H1 (cell line): ENCODE measurements at regions not wholly inside any gene's neighbourhood (a gene's known extent, or its start where the extent isn't known, plus 50 kb on each side); places are given as distances from the start of the nearest gene placed in this dataset.

ENCODE experiments used
- CTCF ChIA-PET: fragments of 300-600 bp; sonication (Branson Sonifier 250); formaldehyde crosslinking; loops from one replicate; lab custom pipeline; 2021; ENCODE audit not compliant: partially characterized antibody; lab: Charles Lee
- POLR2A ChIA-PET: fragments of 300-600 bp; sonication (Branson Sonifier 250); formaldehyde crosslinking; loops from one replicate; lab custom pipeline; 2021; ENCODE audit warnings: inconsistent platforms; ENCODE audit not compliant: partially characterized antibody; lab: Charles Lee
- DNase-seq, 2 experiments: peaks; one replicate each; pipeline versions ENCODE4 v3.0.0 to v3.0.0-alpha.2; 2010 to 2022; ENCODE audit warnings: low spot score in 2 of 2, low read depth in 1 of 2, mixed read lengths in 1 of 2
- FAIRE-seq: peaks from 2 replicates; lab custom pipeline; 2011; peaks lifted over from hg19 to GRCh38; lab: Jason Lieb, UNC
- H2AFZ ChIP-seq: 2 replicates; pipeline ENCODE4 v1.8.1; 2012; ENCODE audit warnings: low read length, inconsistent platforms
- H2AK5ac ChIP-seq: 2 replicates; pipeline ENCODE4 v1.6.1; 2013; ENCODE audit warnings: low read depth, low read length
- H2BK120ac ChIP-seq: replicated peaks from 2 replicates; pipeline ENCODE3; 2013; ENCODE audit warnings: low read depth, low read length, inconsistent platforms
- H2BK12ac ChIP-seq: 2 replicates; pipeline ENCODE4 v1.6.1; 2013; ENCODE audit warnings: low read depth, low read length
- H2BK15ac ChIP-seq: 2 replicates; pipeline ENCODE4 v1.6.1; 2013; ENCODE audit warnings: low read length
- H2BK20ac ChIP-seq: 2 replicates; pipeline ENCODE4 v1.6.1; 2013; ENCODE audit warnings: low read length
- H2BK5ac ChIP-seq: 2 replicates; pipeline ENCODE4 v1.6.1; 2013; ENCODE audit warnings: low read depth, low read length
- H3K14ac ChIP-seq: 2 replicates; pipeline ENCODE4 v1.6.1; 2013; ENCODE audit warnings: inconsistent platforms; ENCODE audit not compliant: insufficient read length
- H3K18ac ChIP-seq: 2 replicates; pipeline ENCODE4 v1.6.1; 2013; ENCODE audit warnings: low read length; ENCODE audit errors: extremely low read depth
- H3K23ac ChIP-seq: 2 replicates; pipeline ENCODE4 v1.6.1; 2013; ENCODE audit warnings: inconsistent platforms; ENCODE audit not compliant: insufficient read length
- H3K23me2 ChIP-seq: 2 replicates; pipeline ENCODE4 v1.6.1; 2013; ENCODE audit warnings: low read depth, low read length
- H3K27ac ChIP-seq: 2 replicates; pipeline ENCODE4 v1.6.1; 2011; ENCODE audit warnings: low read depth, low read length, inconsistent platforms
- H3K27me3 ChIP-seq, 4 experiments: replicated peaks in 1 of 4; 1 replicate in 1 of 4; 2 replicates in 3 of 4; pipeline versions ENCODE4 v1.6.1 to v1.8.1; 2011 to 2013; ENCODE audit warnings: low read length in 3 of 4, mild to moderate bottlenecking in 3 of 4, inconsistent platforms in 2 of 4, mixed read lengths in 2 of 4, moderate library complexity in 1 of 4; ENCODE audit not compliant: control insufficient read depth in 3 of 4, insufficient read depth in 3 of 4; ENCODE audit errors: extremely low read depth in 1 of 4
- H3K36me3 ChIP-seq, 4 experiments: 2 replicates each; pipeline versions ENCODE4 v1.6.1 to v1.8.1; 2011 to 2013; ENCODE audit warnings: mild to moderate bottlenecking in 4 of 4, low read length in 3 of 4, moderate library complexity in 2 of 4, control low read depth in 1 of 4, inconsistent platforms in 1 of 4; ENCODE audit not compliant: insufficient read depth in 4 of 4, control insufficient read depth in 2 of 4
- H3K4ac ChIP-seq: replicated peaks from 2 replicates; pipeline ENCODE3; 2013; ENCODE audit warnings: low read length, low read depth, mixed read lengths, inconsistent platforms; ENCODE audit not compliant: insufficient read length
- H3K4me1 ChIP-seq, 4 experiments: replicated peaks in 1 of 4; 1 replicate in 1 of 4; 2 replicates in 3 of 4; pipeline versions ENCODE4 v1.6.1 to v1.8.1; 2011 to 2013; ENCODE audit warnings: low read length in 3 of 4, inconsistent platforms in 2 of 4, mixed read lengths in 1 of 4; ENCODE audit not compliant: insufficient read depth in 4 of 4, control insufficient read depth in 3 of 4
- H3K4me2 ChIP-seq, 2 experiments: 2 replicates each; pipeline versions ENCODE4 v1.6.1 to v1.8.1; 2011 to 2013; ENCODE audit warnings: low read depth in 2 of 2, low read length in 2 of 2, control low read depth in 1 of 2, inconsistent platforms in 1 of 2, mild to moderate bottlenecking in 1 of 2; ENCODE audit not compliant: insufficient read depth in 1 of 2
- H3K4me3 ChIP-seq, 4 experiments: fragments of 200-600, 300-600 bp in 1 of 4; sonication (generic), shearing (Covaris generic), sonication (Bioruptor Twin) in 1 of 4; 2 replicates each; pipeline versions ENCODE4 v1.5.1 to v1.8.1; 2011 to 2016; ENCODE audit warnings: low read length in 4 of 4, low read depth in 3 of 4, control low read depth in 2 of 4, inconsistent platforms in 2 of 4, mild to moderate bottlenecking in 2 of 4, mixed read lengths in 1 of 4, moderate library complexity in 1 of 4; ENCODE audit not compliant: insufficient read depth in 2 of 4; ENCODE audit errors: extremely low read depth in 1 of 4
- H3K56ac ChIP-seq: replicated peaks from 2 replicates; pipeline ENCODE3; 2013; ENCODE audit warnings: low read depth, mild to moderate bottlenecking, mixed read lengths, low read length, inconsistent platforms; ENCODE audit not compliant: insufficient read length
- H3K79me1 ChIP-seq: 2 replicates; pipeline ENCODE4 v1.6.1; 2013; ENCODE audit warnings: low read depth, low read length, control low read depth
- H3K79me2 ChIP-seq, 2 experiments: 2 replicates each; pipeline versions ENCODE4 v1.6.1 to v1.8.1; 2012 to 2013; ENCODE audit warnings: low read length in 2 of 2, mild to moderate bottlenecking in 2 of 2, inconsistent platforms in 1 of 2; ENCODE audit not compliant: insufficient read depth in 2 of 2, control insufficient read depth in 1 of 2
- H3K9ac ChIP-seq, 4 experiments: replicated peaks in 1 of 4; 1 replicate in 1 of 4; 2 replicates in 3 of 4; pipeline versions ENCODE4 v1.6.1 to v1.8.1; 2011 to 2013; ENCODE audit warnings: low read depth in 3 of 4, low read length in 3 of 4, control low read depth in 2 of 4, mild to moderate bottlenecking in 2 of 4, moderate library complexity in 2 of 4, inconsistent platforms in 1 of 4; ENCODE audit errors: extremely low read depth in 1 of 4
- H3K9me3 ChIP-seq, 2 experiments: 2 replicates each; pipeline versions ENCODE4 v1.6.1 to v1.8.1; 2012 to 2013; ENCODE audit warnings: mild to moderate bottlenecking in 2 of 2, moderate library complexity in 2 of 2, control low read depth in 1 of 2, inconsistent platforms in 1 of 2, low read depth in 1 of 2, low read length in 1 of 2, mixed read lengths in 1 of 2; ENCODE audit not compliant: insufficient read depth in 2 of 2
- H4K20me1 ChIP-seq, 2 experiments: replicated peaks in 1 of 2; 2 replicates each; pipeline versions ENCODE3 to v1.8.1; 2011 to 2013; ENCODE audit warnings: inconsistent platforms in 2 of 2, low read length in 2 of 2, mild to moderate bottlenecking in 1 of 2; ENCODE audit not compliant: insufficient read depth in 2 of 2, control insufficient read depth in 1 of 2
- H4K5ac ChIP-seq: 2 replicates; pipeline ENCODE4 v1.6.1; 2013; ENCODE audit warnings: low read length, low read depth, mixed read lengths, inconsistent platforms; ENCODE audit not compliant: insufficient read length
- H4K8ac ChIP-seq: 2 replicates; pipeline ENCODE4 v1.8.0; 2013; ENCODE audit warnings: mild to moderate bottlenecking, moderate library complexity, low read length, inconsistent platforms; ENCODE audit not compliant: insufficient read depth; ENCODE audit errors: extremely low read depth
- H4K91ac ChIP-seq: replicated peaks from 2 replicates; pipeline ENCODE3; 2013; ENCODE audit warnings: low read length, mixed read lengths, inconsistent platforms; ENCODE audit not compliant: insufficient read length
- EZH2 ChIP-seq: fragments of 200-600 bp; sonication (generic); IDR thresholded peaks from 2 replicates; pipeline ENCODE4 v1.7.1; 2012; ENCODE audit warnings: low read depth, mild to moderate bottlenecking, moderate library complexity, low read length, inconsistent platforms; ENCODE audit not compliant: severe bottlenecking
- TAF1 ChIP-seq: IDR thresholded peaks from 2 replicates; pipeline ENCODE4 v1.6.1; 2011; ENCODE audit warnings: mild to moderate bottlenecking, low read depth, low read length
- WGBS, 2 experiments: shearing (Covaris generic) in 1 of 2; methylation state at CpG; one replicate each; pipeline versions ENCODE4 v1.1.6 to v1.1.7; 2013 to 2015; ENCODE audit warnings: low lambda C conversion rate in 2 of 2, mixed read lengths in 2 of 2, inconsistent platforms in 1 of 2, low coverage in 1 of 2, missing lambda C conversion rate in 1 of 2; ENCODE audit not compliant: insufficient replicate concordance in 2 of 2, insufficient coverage in 1 of 2, insufficient read length in 1 of 2; ENCODE audit errors: extremely low coverage in 1 of 2, missing lambda C conversion rate in 1 of 2; 5-methylcytosine and 5-hydroxymethylcytosine counted together

- no peak overlapping the region for H3K14ac ChIP-seq
- 90% methylated on average over 2 of the region's 2 CpGs; no CpG with 5 or more reads in 1 of the 2 experiments for WGBS, 2 experiments
- no peaks in the 10 kb centered on the region for H3K23me2 ChIP-seq
- H3K79me2 ChIP-seq = no peaks in the 10 kb centered on the region
- H2BK15ac ChIP-seq = no peak overlapping the region
- DNase-seq = no peak
- no peak overlapping the region for H2AK5ac ChIP-seq
- no peak overlapping the region for H3K4me3 ChIP-seq
- H4K91ac ChIP-seq = no peak overlapping the region
- no peaks in the 10 kb centered on the region for H3K27me3 ChIP-seq
- H2BK120ac ChIP-seq = no peak overlapping the region
- no peak for TF ChIP-seq EZH2
- TF ChIP-seq TAF1 = no peak
- TF ChIP-seq, all 59 proteins: peak for 0
- Histone ChIP-seq H3K4me1 (no peaks in the 10 kb centered on the region), H2BK12ac (no peak overlapping the region), H3K18ac (no peak overlapping the region), H3K4ac (no peak overlapping the region), H3K4me2 (no peak overlapping the region), H3K9me3 (peaks cover 0 to 2% of the 10 kb centered on the region in 2 experiments; a peak in 2 of 4 replicates), H4K20me1 (no peaks in the 10 kb centered on the region), H3K36me3 (no peaks in the 10 kb centered on the region), H3K23ac (no peak overlapping the region), H2BK20ac (no peak overlapping the region), H3K27ac (no peak overlapping the region), H3K9ac (no peak overlapping the region), H2BK5ac (no peak overlapping the region), H2AFZ (no peak overlapping the region), H4K8ac (no peak overlapping the region), H3K56ac (no peak overlapping the region), H3K79me1 (no peaks in the 10 kb centered on the region), H4K5ac (no peak overlapping the region)
- FAIRE-seq = no peak
- ChIA-PET CTCF (interaction anchor here (0.6 to 5.1 kb wide), 14 partner anchors 9 to 226 kb away, joined by 3 to 62 read pairs (median 4); no protein-coding TSS in a partner anchor), POLR2A (interaction anchor here (0.6 kb wide), 1 partner anchor 11 kb away, joined by 3 read pairs; no protein-coding TSS in a partner anchor)
These were observed 68.0 kb upstream of the PTGFRN start for GRCh38 chr1:116841569-116842344.
